HCT116 (cell line): ENCODE measurements at regions not wholly inside any gene's neighbourhood (a gene's known extent, or its start where the extent isn't known, plus 50 kb on each side); places are given as distances from the start of the nearest gene placed in this dataset.
"Not testable (repeated sequence)": the region's sequence is repeated elsewhere in the genome, so short reads cannot be mapped to it uniquely, and the experiment has no call there.

ENCODE experiments used
- ATAC-seq: fragments of 200-7000 bp; cut with Tn5 transposase; 2 replicates; pipeline ENCODE4 v1.9.1; 2020; ENCODE audit warnings: mild to moderate bottlenecking, moderate library complexity
- BruUV-seq: library from RNA; stranded (reverse); fragments of 400-500 nt; replicated peaks from 2 replicates; lab custom pipeline; 2021; lab: Mats Ljungman, UMichigan
- CTCF ChIA-PET: fragments of 300-600 bp; sonication (Branson Sonifier 250); formaldehyde crosslinking; loops from one replicate; lab custom pipeline; 2021; ENCODE audit warnings: antibody characterized with exemption; lab: Charles Lee
- POLR2A ChIA-PET: fragments of 300-600, 350-600 bp; sonication (Branson Sonifier 250); formaldehyde crosslinking; loops from one replicate; lab custom pipeline; 2021; ENCODE audit warnings: antibody characterized with exemption; lab: Charles Lee
- RAD21 ChIA-PET, 2 experiments: fragments of 300-600 bp; sonication (Branson Sonifier 250); formaldehyde crosslinking; loops; one replicate each; lab custom pipeline; 2023; ENCODE audit warnings: low total read pairs in 2 of 2; ENCODE audit not compliant: uncharacterized antibody in 2 of 2, unreplicated experiment in 2 of 2, low non-redundant PET in 1 of 2; lab: Charles Lee
- DNase-seq: peaks from one replicate; pipeline ENCODE4 v3.0.0-alpha.2; 2010; ENCODE audit warnings: low read depth, low spot score
- H2AFZ ChIP-seq: fragments of 200-600 bp; shearing (Covaris generic), sonication (generic); 2 replicates; pipeline ENCODE4 v1.6.1; 2017; ENCODE audit warnings: low read depth, mixed run types, mixed read lengths, antibody characterized with exemption, low read length; ENCODE audit not compliant: poor library complexity, severe bottlenecking
- H3K27ac ChIP-seq: 2 replicates; pipeline ENCODE4 v1.5.1; 2012; ENCODE audit warnings: low read depth, low read length
- H3K27me3 ChIP-seq: fragments of 200-600 bp; sonication (generic); 2 replicates; pipeline ENCODE4 v1.6.1; 2016; ENCODE audit warnings: mixed run types, low read length, mixed read lengths; ENCODE audit not compliant: insufficient read depth
- H3K36me3 ChIP-seq, 2 experiments: fragments of 200-500 bp in 1 of 2; fragments of 200-600 bp in 1 of 2; sonication (Bioruptor generic) in 1 of 2; sonication (generic) in 1 of 2; 2 replicates each; pipeline versions ENCODE4 v1.5.1 to v1.6.1; 2014 to 2016; ENCODE audit warnings: low read length in 2 of 2, inconsistent platforms in 1 of 2, mixed read lengths in 1 of 2, mixed run types in 1 of 2; ENCODE audit not compliant: insufficient read depth in 2 of 2, control insufficient read depth in 1 of 2
- H3K4me1 ChIP-seq, 2 experiments: fragments of 200-600 bp in 1 of 2; sonication (generic) in 1 of 2; 2 replicates each; pipeline versions ENCODE4 v1.5.1 to v1.6.1; 2012 to 2017; ENCODE audit warnings: low read length in 2 of 2, inconsistent platforms in 1 of 2, mild to moderate bottlenecking in 1 of 2, mixed read lengths in 1 of 2, mixed run types in 1 of 2, moderate library complexity in 1 of 2; ENCODE audit not compliant: insufficient read depth in 2 of 2, control insufficient read depth in 1 of 2
- H3K4me2 ChIP-seq: fragments of 200-600 bp; sonication (generic); 2 replicates; pipeline ENCODE4 v1.6.1; 2017; ENCODE audit warnings: mixed run types, low read length, mixed read lengths
- H3K4me3 ChIP-seq, 2 experiments: fragments of 200-600 bp in 1 of 2; sonication (generic) in 1 of 2; replicated peaks in 1 of 2; 2 replicates each; pipeline ENCODE4 v1.5.1; 2011 to 2016; ENCODE audit warnings: low read length in 2 of 2, control low read depth in 1 of 2, low read depth in 1 of 2, mild to moderate bottlenecking in 1 of 2, mixed read lengths in 1 of 2, mixed run types in 1 of 2
- H3K79me2 ChIP-seq: fragments of 200-600 bp; sonication (generic); 2 replicates; pipeline ENCODE4 v1.6.1; 2017; ENCODE audit warnings: mild to moderate bottlenecking, mixed run types, low read length, moderate library complexity, mixed read lengths; ENCODE audit not compliant: insufficient read depth
- H3K9ac ChIP-seq: fragments of 200-600 bp; sonication (generic); 2 replicates; pipeline ENCODE4 v1.6.1; 2016; ENCODE audit warnings: low read length, mixed read lengths
- H3K9me2 ChIP-seq: fragments of 200-600 bp; sonication (generic), shearing (Covaris generic); 2 replicates; pipeline ENCODE4 v1.6.1; 2017; ENCODE audit warnings: mixed run types, mild to moderate bottlenecking, moderate library complexity; ENCODE audit not compliant: insufficient read depth
- H3K9me3 ChIP-seq, 2 experiments: fragments of 200-500 bp in 1 of 2; fragments of 200-600 bp in 1 of 2; sonication (Bioruptor generic) in 1 of 2; sonication (generic) in 1 of 2; 2 replicates each; pipeline ENCODE4 v1.6.1; 2014 to 2017; ENCODE audit warnings: low read length in 2 of 2, mixed read lengths in 2 of 2, inconsistent platforms in 1 of 2, low read depth in 1 of 2, mild to moderate bottlenecking in 1 of 2, mixed run types in 1 of 2, moderate library complexity in 1 of 2; ENCODE audit not compliant: control insufficient read depth in 1 of 2, insufficient read depth in 1 of 2
- H4K20me1 ChIP-seq: fragments of 200-600 bp; sonication (generic), shearing (Covaris generic); 2 replicates; pipeline ENCODE4 v1.6.1; 2017; ENCODE audit warnings: mixed run types, mild to moderate bottlenecking, moderate library complexity; ENCODE audit not compliant: insufficient read depth
- CBX3 ChIP-seq: IDR thresholded peaks from 2 replicates; pipeline ENCODE4 v1.6.1; 2012; ENCODE audit warnings: low read depth
- EGR1 ChIP-seq: IDR thresholded peaks from 2 replicates; pipeline ENCODE4 v1.6.1; 2012; ENCODE audit warnings: low read depth
- FOSL1 ChIP-seq: IDR thresholded peaks from 2 replicates; pipeline ENCODE4 v1.6.1; 2012; ENCODE audit warnings: low read depth
- JUND ChIP-seq: IDR thresholded peaks from 2 replicates; pipeline ENCODE4 v1.6.1; 2012
- POLR2AphosphoS5 ChIP-seq: IDR thresholded peaks from 2 replicates; pipeline ENCODE4 v1.6.1; 2011; ENCODE audit warnings: mild to moderate bottlenecking, low read depth, low read length, moderate library complexity
- SP1 ChIP-seq: IDR thresholded peaks from 2 replicates; pipeline ENCODE4 v1.6.1; 2012; ENCODE audit warnings: low read depth
- TCF7L2 ChIP-seq: IDR thresholded peaks from 2 replicates; pipeline ENCODE4 v1.7.0; 2011; ENCODE audit warnings: borderline replicate concordance, inconsistent platforms; ENCODE audit not compliant: insufficient read depth, insufficient read length; ENCODE audit errors: extremely low read depth
- intact Hi-C: fragments of 100-400 bp; cut with micrococcal nuclease; formaldehyde crosslinking; loops from 2 replicates; pipeline ENCODE4 v1.10.0; 2022
- TF ChIP-seq, protein P1 (sequence below): IDR thresholded peaks from 2 replicates; pipeline ENCODE4 v1.6.1; 2012

DNA sequence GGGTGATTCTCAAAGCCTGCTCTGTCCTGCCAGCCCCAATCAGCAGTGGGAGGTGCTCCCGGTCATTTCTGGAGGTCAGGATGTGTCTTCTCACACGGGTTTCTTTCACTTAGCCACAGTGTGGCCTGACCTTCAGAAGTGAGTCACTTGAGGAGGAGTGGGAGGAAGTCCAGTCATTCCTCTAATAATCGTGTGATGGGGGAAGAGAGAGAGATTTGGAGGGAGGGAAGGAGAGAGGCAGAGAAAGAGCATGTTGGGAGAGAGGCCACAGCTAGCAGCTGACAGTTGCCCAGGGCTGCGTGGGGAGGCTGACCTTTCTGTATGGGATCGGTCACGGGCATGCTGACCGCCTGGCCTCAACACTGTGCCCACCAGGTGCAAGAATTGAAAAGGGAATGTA, 139.9 kb downstream of the NPIPB11 start:
- peak overlapping the region; percentile 58 for H3K4me2 ChIP-seq
- H3K36me3 ChIP-seq, DNase-seq, RAD21 ChIA-PET, H2AFZ ChIP-seq, POLR2A ChIA-PET, BruUV-seq, H4K20me1 ChIP-seq, H3K79me2 ChIP-seq, H3K9me3 ChIP-seq, H3K9me2 ChIP-seq, H3K27me3 ChIP-seq, CTCF ChIA-PET, intact Hi-C loops: not testable (repeated sequence)
- H3K27ac ChIP-seq: 0 out of 2 replicates have a peak overlapping the region, but pooled peaks have one; percentile 1
- TF ChIP-seq EGR1 (peak; percentile 72), FOSL1 (peak; percentile 55), SP1 (peak; percentile 50), JUND (peak; percentile 44; the same call in 1 of the 2 replicates)
- TF ChIP-seq, protein P1, sequence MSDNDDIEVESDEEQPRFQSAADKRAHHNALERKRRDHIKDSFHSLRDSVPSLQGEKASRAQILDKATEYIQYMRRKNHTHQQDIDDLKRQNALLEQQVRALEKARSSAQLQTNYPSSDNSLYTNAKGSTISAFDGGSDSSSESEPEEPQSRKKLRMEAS: peak; percentile 62
- 0 out of 2 replicates have a peak overlapping the region, but pooled peaks have one; percentile 23 for H3K9ac ChIP-seq
- peak overlapping the region; percentile 9 to 33; a peak in 3 of 4 replicates for H3K4me3 ChIP-seq
- H3K4me1 ChIP-seq: peaks cover 20 to 71% of the 10 kb centered on the region in 2 experiments
- ATAC-seq: peak; percentile 8; the same call in 1 of the 2 replicates

DNA sequence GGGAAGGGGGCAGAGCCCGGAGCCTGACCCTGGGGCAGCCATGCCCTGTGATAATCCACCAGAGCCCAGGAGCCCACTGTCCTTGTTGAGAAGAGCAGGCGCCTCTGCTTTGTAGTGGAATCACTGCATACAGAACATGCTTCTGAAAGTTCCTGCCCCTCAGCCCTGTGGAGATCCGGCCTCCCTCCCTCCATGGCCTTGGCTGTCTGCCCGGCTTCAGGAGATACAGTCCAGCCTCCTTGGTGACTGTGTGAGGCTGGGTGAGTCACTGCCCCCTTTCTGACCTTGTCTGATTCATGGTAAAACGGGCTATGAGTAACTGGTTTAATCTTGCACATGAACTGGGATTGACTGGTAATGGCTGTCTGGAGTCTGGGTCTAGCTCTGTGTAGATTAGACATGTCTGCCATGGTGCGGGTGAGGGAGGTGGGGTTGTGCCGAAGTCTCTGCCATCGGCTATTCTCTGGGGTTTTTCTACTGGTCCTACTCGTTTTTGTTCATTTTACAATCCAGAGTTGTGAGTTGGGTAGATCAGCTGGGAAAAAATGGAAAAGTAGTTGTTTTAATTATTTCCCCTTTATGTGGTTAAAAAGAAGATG, 141.2 kb downstream of the NPIPB11 start:
- H3K4me3 ChIP-seq: peak overlapping the region; percentile 33 to 43
- H3K36me3 ChIP-seq, H2AFZ ChIP-seq, intact Hi-C loops, BruUV-seq, H3K9me2 ChIP-seq, H3K9me3 ChIP-seq, H3K27me3 ChIP-seq, RAD21 ChIA-PET, H4K20me1 ChIP-seq, CTCF ChIA-PET, POLR2A ChIA-PET, H3K79me2 ChIP-seq: not testable (repeated sequence)
- peak overlapping the region; percentile 35; the same call in 1 of the 2 replicates for H3K9ac ChIP-seq
- H3K4me2 ChIP-seq: peak overlapping the region; percentile 61
- H3K27ac ChIP-seq: peak overlapping the region; percentile 67
- DNase-seq (peak; percentile 84), ATAC-seq (peak; percentile 91)
- 0 out of 2 replicates have a peak, but pooled peaks have one; percentile 17 for TF ChIP-seq CBX3
- TF ChIP-seq TCF7L2: peak; percentile 78
- peak; percentile 62 for TF ChIP-seq POLR2AphosphoS5
- peak; percentile 55 for TF ChIP-seq FOSL1
- peak; percentile 46 for TF ChIP-seq SP1
- TF ChIP-seq, protein P1: peak; percentile 58
- peaks cover 20 to 67% of the 10 kb centered on the region in 2 experiments for H3K4me1 ChIP-seq

GRCh38 chr16:29264080-29264837, 142.3 kb downstream of the NPIPB11 start:
- peaks cover 20 to 64% of the 10 kb centered on the region in 2 experiments for H3K4me1 ChIP-seq
- intact Hi-C loops, H3K36me3 ChIP-seq, H3K27me3 ChIP-seq, BruUV-seq, H4K20me1 ChIP-seq, DNase-seq, POLR2A ChIA-PET, H3K9ac ChIP-seq, H3K9me2 ChIP-seq, H3K79me2 ChIP-seq, H3K9me3 ChIP-seq, H2AFZ ChIP-seq, ATAC-seq, RAD21 ChIA-PET, CTCF ChIA-PET: not testable (repeated sequence)
- peak overlapping the region; percentile 24 to 33; a peak in 3 of 4 replicates for H3K4me3 ChIP-seq
- peak overlapping the region; percentile 67 for H3K27ac ChIP-seq
- H3K4me2 ChIP-seq: peak overlapping the region; percentile 61
